ENCODE measurements at regions not wholly inside any gene's neighbourhood (a gene's known extent, or its start where the extent isn't known, plus 50 kb on each side); places are given as distances from the start of the nearest gene placed in this dataset.

DNA sequence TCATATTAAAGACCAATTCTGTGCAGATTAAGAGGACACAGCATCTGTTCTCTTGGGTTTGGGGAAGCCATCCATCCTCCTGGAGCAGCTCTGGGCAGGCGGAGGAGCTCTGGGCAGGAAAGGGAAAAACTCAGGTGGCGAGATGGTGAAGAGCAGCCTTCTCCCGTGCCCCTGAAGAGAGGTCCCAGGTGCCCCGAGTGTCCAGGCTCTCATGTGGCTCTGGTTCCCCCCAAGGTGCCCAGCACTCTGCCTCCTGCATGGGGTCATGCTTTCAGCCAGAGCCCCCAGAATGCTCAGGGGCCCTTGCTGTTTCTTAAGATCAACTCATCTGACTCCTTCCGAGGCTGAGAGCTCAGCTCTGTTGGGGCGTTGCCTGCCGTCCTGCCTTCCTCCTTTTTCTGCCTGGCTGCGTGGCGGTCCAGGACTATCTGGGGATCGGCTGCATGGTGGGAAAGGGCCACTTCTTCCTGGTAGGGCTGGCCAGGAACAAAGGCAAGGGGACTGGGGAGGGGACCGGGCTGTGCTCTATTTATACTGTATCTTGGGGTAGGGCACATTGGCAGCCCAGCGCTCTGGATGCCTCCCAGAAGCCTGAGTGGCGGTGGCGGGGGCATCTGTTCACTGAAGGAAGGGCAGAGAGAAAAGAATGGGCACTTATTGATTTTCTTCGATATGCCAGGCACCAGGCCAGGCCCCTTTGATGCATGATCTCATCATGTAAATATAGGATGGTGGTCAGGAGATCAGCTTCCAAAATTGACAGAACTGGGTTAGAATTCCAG is 103.2 kb upstream of the SDK2 start:
- no peak for ATAC-seq (ENCODE audit: low read depth)
- no peaks in the 10 kb centered on the region for H3K27me3 ChIP-seq (replicated peaks in 1 of 4; ENCODE audit: control extremely low read depth in 1 of 4, control insufficient read depth in 3 of 4, insufficient read depth in 4 of 4, low read length in 3 of 4)
- intact Hi-C loops (cut with micrococcal nuclease) = no loop called here
- POLR2A ChIA-PET = no interaction called here
- H3K9ac ChIP-seq (ENCODE audit: low read length) = no peak overlapping the region
- Mint-ChIP-seq H3K9me3 (ENCODE audit: insufficient read depth) (no peaks in the 10 kb centered on the region), H3K4me1 (no peaks in the 10 kb centered on the region), H3K27ac (no peak overlapping the region), H3K27me3 (peaks cover 22% of the 10 kb centered on the region), H3K4me3 (no peak overlapping the region)
- no peaks in the 10 kb centered on the region for H3K36me3 ChIP-seq (replicated peaks in 1 of 2; ENCODE audit: control extremely low read depth in 1 of 2, control insufficient read depth in 1 of 2, extremely low read depth in 1 of 2, insufficient read depth in 2 of 2, low read length in 1 of 2)
- H4K20me1 ChIP-seq (ENCODE audit: control insufficient read depth, insufficient read depth, low read length, poor library complexity, severe bottlenecking) = no peaks in the 10 kb centered on the region
- H3K4me3 ChIP-seq (ENCODE audit: control extremely low read depth in 1 of 5, extremely low read depth in 1 of 5, insufficient read depth in 1 of 5, low read depth in 2 of 5, low read length in 4 of 5) = no peak overlapping the region
- no peaks in the 10 kb centered on the region for H3K4me1 ChIP-seq (ENCODE audit: control insufficient read depth in 2 of 2, insufficient read depth in 2 of 2, low read length in 2 of 2)
- TF ChIP-seq EZH2 (IDR thresholded peaks at IDR 0.05; ENCODE audit: borderline replicate concordance, insufficient read depth, low read depth, low read length, poor library complexity, severe bottlenecking) = no peak
- TF ChIP-seq, protein P1, sequence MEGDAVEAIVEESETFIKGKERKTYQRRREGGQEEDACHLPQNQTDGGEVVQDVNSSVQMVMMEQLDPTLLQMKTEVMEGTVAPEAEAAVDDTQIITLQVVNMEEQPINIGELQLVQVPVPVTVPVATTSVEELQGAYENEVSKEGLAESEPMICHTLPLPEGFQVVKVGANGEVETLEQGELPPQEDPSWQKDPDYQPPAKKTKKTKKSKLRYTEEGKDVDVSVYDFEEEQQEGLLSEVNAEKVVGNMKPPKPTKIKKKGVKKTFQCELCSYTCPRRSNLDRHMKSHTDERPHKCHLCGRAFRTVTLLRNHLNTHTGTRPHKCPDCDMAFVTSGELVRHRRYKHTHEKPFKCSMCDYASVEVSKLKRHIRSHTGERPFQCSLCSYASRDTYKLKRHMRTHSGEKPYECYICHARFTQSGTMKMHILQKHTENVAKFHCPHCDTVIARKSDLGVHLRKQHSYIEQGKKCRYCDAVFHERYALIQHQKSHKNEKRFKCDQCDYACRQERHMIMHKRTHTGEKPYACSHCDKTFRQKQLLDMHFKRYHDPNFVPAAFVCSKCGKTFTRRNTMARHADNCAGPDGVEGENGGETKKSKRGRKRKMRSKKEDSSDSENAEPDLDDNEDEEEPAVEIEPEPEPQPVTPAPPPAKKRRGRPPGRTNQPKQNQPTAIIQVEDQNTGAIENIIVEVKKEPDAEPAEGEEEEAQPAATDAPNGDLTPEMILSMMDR (IDR thresholded peaks at IDR 0.05) = no peak
- 80% methylated on average over 12 of the region's 15 CpGs for WGBS (ENCODE audit: insufficient coverage)
- no peak overlapping the region for H3K4me2 ChIP-seq (replicated peaks; ENCODE audit: low read depth, low read length, poor library complexity, severe bottlenecking)
- DNase-seq = no peak
- H2AFZ ChIP-seq (ENCODE audit: insufficient read depth, low read depth, low read length, poor library complexity, severe bottlenecking) = no peak overlapping the region
- H3K79me2 ChIP-seq (ENCODE audit: control insufficient read depth, insufficient read depth, low read length) = no peaks in the 10 kb centered on the region
- CTCF ChIA-PET = no interaction called here
- no peak overlapping the region for H3K27ac ChIP-seq (ENCODE audit: low read length in 2 of 2)
- peaks cover 0 to 6% (median 0%) of the 10 kb centered on the region in 3 donors for H3K9me3 ChIP-seq (ENCODE audit: control extremely low read depth in 1 of 3, control insufficient read depth in 2 of 3, insufficient read depth in 1 of 3, low read length in 2 of 3)

DNA sequence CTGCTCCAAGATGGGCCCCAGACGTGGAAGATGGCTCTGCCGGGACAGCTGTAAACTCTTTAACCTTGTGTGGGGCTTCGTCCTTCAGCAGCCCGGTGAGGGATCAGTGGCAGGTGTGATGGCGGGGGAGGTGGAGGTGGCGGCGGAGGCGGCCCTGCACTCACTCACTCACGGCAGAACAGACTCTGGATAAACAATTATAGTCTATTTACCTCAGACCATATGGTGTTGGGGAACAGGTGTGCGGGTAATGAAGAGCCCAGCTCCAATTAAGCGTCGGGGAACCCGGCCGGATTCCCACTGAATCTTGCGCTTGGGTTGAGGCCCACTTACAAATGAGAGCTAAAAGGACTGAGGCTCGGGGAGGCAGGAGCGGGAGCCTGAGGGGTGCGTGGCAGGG is 104.3 kb upstream of the SDK2 start:
- Mint-ChIP-seq H3K27ac (no peak overlapping the region), H3K4me1 (no peaks in the 10 kb centered on the region), H3K27me3 (peaks cover 20% of the 10 kb centered on the region), H3K9me3 (ENCODE audit: insufficient read depth) (no peaks in the 10 kb centered on the region), H3K4me3 (no peak overlapping the region)
- DNase-seq (no peak), ATAC-seq (ENCODE audit: low read depth) (no peak)
- intact Hi-C loops (cut with micrococcal nuclease) = no loop called here
- H3K9me3 ChIP-seq (ENCODE audit: control extremely low read depth in 1 of 3, control insufficient read depth in 2 of 3, insufficient read depth in 1 of 3, low read length in 2 of 3) = peaks cover 0 to 3% (median 0%) of the 10 kb centered on the region in 3 donors
- H4K20me1 ChIP-seq (ENCODE audit: control insufficient read depth, insufficient read depth, low read length, poor library complexity, severe bottlenecking) = no peaks in the 10 kb centered on the region
- H3K4me1 ChIP-seq (ENCODE audit: control insufficient read depth in 2 of 2, insufficient read depth in 2 of 2, low read length in 2 of 2) = no peaks in the 10 kb centered on the region
- H3K4me3 ChIP-seq (ENCODE audit: control extremely low read depth in 1 of 5, extremely low read depth in 1 of 5, insufficient read depth in 1 of 5, low read depth in 2 of 5, low read length in 4 of 5) = no peak overlapping the region
- CTCF ChIA-PET = no interaction called here
- POLR2A ChIA-PET = no interaction called here
- no peaks in the 10 kb centered on the region for H3K79me2 ChIP-seq (ENCODE audit: control insufficient read depth, insufficient read depth, low read length)
- no peak overlapping the region for H3K9ac ChIP-seq (ENCODE audit: low read length)
- TF ChIP-seq, protein P1 (IDR thresholded peaks at IDR 0.05) = no peak
- H2AFZ ChIP-seq (ENCODE audit: insufficient read depth, low read depth, low read length, poor library complexity, severe bottlenecking) = no peak overlapping the region
- no peaks in the 10 kb centered on the region for H3K27me3 ChIP-seq (replicated peaks in 1 of 4; ENCODE audit: control extremely low read depth in 1 of 4, control insufficient read depth in 3 of 4, insufficient read depth in 4 of 4, low read length in 3 of 4)
- H3K36me3 ChIP-seq (replicated peaks in 1 of 2; ENCODE audit: control extremely low read depth in 1 of 2, control insufficient read depth in 1 of 2, extremely low read depth in 1 of 2, insufficient read depth in 2 of 2, low read length in 1 of 2) = no peaks in the 10 kb centered on the region
- H3K27ac ChIP-seq (ENCODE audit: low read length in 2 of 2) = no peak overlapping the region
- WGBS (ENCODE audit: insufficient coverage) = 93% methylated on average over 13 of the region's 18 CpGs
- H3K4me2 ChIP-seq (replicated peaks; ENCODE audit: low read depth, low read length, poor library complexity, severe bottlenecking) = no peak overlapping the region

Measured in B cell (primary cell).